ENCODE measurements at regions not wholly inside any gene's neighbourhood (a gene's known extent, or its start where the extent isn't known, plus 50 kb on each side); places are given as distances from the start of the nearest gene placed in this dataset.
"Not testable (repeated sequence)": the region's sequence is repeated elsewhere in the genome, so short reads cannot be mapped to it uniquely, and the experiment has no call there.

DNA sequence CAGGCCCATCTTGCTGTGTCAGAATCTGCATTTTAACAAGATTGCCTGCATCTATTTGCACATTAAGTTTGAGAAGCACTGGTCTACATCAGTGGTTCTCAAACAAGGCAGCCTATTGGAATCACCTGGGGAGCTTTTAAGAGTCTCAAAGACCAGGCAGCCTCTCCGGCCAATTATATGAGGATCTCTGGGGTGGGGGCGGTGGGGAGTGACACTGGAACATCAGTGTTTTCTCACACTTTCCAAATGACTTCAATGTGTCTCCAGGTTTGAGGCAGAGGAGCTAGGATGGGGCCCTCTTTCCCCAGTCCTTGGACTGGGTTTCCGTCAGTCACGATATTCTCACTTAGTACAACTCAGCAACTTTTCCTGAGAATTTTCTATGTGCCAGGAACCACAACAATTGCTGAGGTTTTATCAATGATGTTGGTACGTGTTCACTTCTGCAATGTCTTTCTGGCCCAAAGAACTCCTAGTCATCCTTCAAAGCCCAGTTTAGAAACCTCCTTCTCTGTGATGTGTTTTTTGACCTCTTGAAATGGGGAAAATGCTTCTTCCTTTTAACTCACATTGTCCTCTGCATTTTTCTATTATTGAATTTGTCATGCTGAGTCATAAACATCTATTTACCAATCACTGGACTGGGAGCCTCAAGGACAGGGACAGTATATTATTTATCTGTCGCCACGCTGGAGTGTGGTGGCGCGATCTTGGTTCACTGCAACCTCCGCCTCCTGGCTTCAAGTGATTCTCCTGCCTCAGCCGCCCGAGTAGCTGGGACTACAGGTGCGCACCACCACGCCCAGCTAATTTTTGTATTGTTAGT lies 130.9 kb downstream of the MYCN start:
- DNase-seq: no peak

DNA sequence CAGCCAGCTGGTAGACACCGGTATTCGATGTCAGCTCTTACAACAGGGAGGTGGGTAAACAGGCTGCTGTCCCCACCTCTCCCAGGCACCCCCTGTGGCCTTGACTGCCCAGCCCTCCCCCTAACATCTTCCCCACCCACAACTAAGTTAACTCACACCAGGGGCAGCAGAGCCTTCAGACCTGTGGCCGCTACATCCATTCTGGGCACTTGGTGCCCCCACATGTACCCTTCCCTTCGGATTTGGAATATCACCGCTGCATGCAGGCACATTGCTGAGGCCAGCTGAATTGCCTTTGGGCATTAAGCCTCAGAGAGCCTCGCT lies 130.3 kb downstream of the MYCN start:
- no peak for DNase-seq

DNA sequence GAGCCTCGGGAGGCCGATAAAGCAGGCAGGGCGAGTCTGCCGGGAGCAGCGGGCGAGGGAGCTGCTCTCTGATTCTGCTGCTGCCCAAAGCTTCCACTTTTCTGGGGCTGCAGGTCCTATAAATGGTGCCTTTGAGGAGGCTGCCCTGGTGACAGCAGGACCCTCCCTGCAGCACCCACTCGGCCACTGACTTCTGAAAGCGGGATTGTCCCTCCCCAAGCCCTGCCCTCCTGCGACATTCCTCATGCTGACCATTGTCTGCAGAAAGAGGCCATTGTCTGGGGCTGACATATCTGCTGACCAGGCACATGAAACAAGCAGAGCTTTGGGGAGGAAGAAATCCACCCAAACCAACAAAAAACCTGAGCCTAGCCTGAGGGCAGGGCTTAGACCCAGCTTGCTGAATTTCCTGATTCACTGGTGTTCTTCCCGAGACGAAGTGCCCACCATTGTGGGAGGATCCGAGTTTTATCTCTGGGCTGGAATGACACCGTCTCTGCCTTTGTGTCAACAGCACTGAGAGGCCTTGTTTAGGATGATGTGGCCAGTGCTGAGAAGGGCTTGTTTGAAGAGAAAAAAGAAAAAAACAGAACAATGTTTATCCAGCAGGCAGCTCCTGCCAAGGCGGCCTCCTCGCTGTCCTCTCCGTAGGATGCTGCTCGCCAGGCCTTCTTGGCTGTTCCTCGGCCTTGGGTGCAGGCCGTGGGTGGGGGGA lies 129.7 kb downstream of the MYCN start:
- DNase-seq: no peak

DNA sequence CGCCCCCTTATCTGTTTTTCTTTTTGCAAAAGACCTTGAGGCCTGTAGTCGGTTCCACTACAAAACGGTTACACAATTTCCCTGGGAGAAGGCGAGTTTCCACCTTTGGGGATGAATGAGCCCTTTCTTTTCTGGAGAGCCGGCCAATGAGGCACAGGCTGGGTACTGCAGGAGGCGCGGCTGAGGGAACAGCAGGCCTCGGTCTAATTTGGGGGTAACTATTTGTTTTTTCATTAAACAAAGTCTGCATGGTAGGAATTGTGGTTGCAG lies 129.2 kb downstream of the MYCN start:
- DNase-seq: no peak

DNA sequence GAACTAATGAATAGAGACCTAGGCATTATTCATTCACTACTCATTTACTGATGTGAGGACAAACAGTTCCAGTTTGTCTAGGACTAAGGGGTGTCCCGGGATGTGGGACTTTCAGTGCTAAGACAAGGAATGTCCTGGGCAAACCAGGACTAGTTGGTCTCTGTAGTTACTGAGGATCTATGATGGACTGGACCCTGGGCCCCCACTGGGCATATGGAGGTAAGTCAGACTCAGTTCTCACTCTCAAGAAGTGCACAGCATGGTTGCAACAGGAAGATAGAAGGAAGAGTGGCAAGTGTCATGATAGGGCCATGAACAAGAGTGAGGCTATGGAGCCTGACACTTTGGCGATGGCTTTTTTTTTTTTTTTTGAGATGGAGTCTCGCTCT lies 128.2 kb downstream of the MYCN start:
- no peak for DNase-seq

DNA sequence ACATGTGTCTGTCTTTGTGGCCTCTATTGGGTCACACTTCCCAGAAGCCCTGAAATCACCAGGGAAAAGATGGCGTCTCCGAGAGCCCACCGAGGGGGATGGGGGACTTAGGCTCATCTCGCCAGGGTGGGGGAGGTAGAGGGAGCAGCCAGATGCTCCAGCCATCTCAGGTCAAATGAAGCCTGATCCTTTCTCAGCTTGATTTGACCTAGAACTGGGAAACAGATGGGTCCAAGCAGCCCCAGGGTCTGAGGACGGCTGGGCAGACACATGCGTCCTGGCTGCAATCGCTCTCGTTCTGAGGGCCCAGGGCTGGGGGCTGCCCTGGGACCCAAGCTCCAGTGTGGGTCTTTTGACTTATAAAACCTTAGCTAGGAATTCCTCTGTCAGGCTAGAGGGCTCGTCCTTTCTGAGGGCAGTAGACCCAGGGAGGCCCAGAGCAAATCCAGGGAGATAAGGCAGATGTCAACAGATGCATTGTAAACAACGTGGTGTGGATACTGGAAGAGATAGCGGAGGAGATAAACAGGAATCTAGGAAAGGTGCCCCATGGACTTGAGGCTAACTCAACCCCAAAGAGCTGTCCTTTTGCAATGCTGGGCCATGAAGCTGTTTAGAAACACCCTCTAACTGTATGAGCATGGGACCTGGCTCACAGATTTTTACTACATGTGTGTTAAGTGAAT lies 127.7 kb downstream of the MYCN start:
- no peak for DNase-seq

DNA sequence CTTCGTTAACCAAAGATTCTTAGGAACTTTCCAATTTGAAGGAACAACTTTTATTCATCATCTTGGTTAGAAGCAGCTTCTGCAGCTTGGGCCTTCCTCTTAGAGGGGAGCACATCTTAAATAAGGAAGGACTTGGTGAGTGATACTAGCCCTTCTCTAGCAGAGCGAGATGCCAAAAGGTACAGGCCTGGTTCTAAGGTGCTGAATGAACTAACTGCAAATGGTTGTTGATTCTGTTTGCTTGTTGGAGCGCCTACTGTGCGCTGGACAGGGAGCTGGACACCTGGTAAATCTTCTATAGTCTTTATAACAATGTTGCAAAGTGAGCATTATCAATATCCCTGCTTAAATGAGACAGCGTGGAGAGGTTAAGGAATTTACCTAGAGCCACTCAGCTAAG lies 127.1 kb downstream of the MYCN start:
- DNase-seq: no peak

DNA sequence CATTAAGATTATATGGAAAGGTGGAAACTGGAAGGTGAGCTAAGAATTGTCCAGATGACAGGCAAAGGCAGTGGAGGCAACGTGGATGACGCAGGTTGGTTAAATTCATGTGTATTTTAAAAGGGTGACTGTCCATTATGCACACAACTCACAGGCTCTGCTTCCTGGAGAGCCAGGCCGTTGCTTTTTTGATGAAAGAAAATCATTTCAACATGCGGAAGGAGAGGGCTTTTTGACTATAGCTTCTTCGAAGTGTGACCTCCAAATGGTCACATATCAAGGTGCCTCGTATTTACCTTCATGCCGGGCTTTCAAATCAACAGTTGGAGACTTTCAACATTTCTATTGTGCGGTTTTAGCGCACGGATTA lies 126.7 kb downstream of the MYCN start:
- no peak for DNase-seq

DNA sequence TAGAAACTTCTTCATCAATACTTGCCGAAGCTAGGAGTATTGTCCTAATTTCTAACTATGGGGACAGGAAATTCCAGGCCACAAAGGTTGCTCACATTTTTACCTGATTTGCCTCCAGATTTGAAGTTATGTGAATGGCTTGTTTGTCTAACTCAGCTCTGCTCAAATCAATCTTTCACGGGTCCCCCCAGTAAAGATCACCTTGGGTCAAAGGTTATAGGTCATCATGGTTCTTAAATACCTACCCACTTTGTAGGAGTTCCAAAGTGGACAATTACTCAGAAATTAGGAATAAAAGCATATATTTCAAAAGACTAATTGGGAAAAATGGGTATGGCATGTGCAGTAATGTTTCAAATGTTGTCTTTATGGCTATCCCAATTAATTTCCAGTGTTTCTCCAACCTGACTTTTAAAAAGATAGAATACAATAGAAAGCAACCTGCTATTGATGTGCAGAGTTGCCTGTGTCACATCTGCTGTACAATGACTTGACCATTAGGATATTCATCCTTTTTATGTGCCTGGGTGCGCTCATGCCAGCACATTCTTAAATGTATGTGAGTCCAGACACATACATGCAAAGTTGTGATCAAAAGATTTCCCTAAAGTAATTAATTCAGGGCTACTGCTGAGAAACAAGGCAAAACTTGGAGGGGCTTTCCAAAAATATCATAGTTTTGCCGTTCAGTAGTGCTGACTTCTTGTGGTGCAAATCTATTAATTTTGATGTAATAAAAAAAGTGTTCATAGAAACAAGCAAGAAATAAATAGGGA lies 126.1 kb downstream of the MYCN start:
- no peak for DNase-seq

DNA sequence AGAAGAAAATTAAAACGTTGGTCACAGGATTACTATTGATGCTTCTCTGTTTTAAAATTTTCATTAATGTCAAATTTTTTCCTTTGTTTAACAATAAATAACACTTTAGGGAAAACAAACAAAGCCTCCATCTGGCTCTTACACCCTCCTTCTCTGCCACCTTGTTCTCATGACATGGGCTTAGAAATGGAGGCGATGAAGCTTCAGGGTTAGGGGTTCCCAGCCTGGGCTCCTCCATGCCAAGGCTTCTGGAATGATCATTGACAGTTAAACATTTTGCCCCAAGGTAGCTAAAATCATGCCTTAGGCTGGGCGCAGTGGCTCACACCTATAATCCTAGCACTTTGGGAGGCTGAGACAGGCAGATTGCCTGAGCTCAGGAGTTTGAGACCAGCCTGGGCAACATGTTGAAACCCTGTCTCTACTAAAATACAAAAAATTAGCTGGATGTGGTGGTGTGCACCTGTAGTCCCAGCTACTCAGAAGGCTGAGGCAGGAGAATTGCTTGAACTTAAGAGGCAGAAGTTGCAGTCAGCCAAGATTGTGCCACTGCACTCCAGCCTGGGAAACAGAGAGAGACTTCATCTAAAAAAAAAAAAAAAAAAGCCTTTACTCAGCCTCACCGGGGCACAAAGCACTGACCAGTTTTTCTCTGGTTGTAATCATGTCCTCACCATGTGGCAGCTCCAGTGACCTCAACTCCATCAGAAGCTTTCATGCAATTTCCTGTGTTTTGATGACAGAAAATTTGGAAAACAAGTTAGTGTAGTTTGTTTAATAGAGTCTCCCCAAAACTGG lies 125.1 kb downstream of the MYCN start:
- DNase-seq: not testable (repeated sequence)

DNA sequence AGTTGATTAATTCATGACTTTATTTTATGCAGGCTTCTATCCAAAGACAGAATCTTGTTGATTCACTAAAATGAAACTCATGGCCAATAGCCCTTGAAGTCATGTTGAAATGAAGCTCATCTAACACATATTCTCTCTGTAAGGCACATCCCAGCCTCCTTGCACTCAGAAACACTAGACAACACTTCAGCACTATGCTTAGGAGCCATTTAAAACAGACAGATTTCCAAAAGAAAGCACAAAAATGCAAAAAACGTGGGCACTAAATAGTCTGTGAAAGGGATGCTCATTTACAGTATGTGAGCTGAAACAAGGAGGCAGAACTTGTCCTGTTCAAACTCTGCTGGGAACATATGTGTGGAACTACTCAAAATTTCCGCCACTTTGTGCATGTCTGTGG lies 124.4 kb downstream of the MYCN start:
- no peak for DNase-seq

DNA sequence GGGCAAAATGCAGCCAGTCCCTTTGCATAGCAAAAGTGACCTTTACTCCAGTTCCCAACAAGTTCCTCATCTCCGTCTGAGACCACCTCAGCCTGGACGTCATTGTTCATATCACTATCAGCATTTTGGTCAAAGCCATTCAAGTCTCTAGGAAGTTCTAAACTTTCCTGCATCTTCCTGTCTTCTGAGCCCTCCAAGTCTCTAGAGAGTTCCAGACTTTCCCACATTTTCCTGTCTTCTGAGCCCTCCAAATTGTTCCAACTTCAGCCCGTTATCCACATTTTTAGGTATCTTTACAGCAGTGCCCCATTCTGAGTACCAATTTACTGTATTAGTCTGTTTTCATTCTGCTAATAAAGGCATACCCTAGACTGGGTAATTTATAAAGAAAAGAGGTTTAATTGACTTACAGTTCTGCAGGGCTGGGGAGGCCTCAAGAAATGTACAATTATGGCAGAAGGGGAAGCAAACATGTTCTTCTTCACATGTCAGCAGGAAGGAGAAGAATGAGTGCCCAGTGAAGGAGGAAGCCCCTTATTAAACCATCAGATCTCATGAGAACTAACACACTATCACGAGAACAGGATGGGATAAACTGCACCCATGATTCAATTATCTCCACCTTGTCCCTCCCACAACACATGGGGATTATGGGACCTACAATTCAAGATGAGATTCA lies 123.7 kb downstream of the MYCN start:
- no peak for DNase-seq

DNA sequence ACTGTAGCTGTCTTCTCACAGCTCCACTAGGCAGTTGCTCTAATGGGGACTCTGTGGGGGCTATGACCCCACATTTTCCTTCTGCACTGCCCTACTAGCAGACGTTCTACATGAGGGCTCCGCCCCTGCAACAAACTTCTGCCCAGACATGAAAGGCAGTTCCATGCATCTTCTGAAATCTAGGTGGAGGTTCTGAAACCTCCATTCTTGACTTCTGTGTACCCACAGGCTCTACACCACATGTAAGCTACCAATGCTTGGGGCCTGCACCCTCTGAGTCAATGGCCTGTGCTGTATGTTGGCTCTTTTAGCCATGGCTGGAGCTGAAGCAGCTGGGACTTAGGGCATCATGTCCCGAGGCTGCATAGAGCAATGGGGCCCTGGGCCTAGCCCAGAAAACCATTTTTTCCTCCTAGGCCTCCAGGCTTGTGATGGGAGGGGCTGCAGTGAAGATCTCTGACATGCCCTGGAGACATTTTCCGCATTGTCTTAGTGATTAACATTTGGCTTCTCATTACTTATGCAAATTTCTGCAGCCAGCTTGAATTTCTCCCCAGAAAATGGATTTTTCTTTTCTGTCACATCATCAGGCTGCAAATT lies 123.0 kb downstream of the MYCN start:
- DNase-seq: no peak

DNA sequence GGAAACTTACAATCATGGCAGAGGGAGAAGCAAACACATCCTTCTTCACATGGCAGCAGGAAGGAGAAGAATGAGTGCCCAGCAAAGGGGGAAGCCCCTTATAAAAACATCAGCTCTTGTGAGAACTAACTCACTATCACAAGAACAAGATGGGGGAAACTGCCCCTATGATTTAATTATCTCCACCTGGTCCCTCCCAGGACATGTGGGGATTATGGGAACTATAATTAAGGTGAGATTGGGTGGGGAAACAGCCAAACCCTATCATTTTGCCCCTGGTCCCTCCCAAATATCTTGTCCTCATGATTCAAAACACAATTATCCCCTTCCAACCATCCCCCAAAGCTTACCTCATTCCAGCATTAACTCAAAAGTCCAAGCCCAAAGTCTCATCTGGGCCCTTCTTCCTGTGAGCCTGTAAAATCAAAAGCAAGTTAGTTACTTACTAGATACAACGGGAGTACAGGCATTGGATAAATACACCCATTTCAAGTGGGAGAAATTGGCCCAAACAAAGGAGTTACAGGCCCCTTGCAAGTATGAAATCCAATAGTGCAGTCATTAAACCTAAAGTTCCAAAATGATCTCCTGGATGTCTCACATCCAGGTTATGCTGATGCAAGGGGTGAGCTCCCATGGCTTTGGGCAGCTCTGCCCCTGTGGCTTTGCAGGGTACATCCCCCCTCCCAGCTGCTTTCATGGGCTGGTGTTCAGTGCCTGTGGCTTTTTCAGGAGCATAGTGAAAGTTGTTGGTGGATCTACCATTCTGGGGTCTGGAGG lies 122.3 kb downstream of the MYCN start:
- DNase-seq: no peak

DNA sequence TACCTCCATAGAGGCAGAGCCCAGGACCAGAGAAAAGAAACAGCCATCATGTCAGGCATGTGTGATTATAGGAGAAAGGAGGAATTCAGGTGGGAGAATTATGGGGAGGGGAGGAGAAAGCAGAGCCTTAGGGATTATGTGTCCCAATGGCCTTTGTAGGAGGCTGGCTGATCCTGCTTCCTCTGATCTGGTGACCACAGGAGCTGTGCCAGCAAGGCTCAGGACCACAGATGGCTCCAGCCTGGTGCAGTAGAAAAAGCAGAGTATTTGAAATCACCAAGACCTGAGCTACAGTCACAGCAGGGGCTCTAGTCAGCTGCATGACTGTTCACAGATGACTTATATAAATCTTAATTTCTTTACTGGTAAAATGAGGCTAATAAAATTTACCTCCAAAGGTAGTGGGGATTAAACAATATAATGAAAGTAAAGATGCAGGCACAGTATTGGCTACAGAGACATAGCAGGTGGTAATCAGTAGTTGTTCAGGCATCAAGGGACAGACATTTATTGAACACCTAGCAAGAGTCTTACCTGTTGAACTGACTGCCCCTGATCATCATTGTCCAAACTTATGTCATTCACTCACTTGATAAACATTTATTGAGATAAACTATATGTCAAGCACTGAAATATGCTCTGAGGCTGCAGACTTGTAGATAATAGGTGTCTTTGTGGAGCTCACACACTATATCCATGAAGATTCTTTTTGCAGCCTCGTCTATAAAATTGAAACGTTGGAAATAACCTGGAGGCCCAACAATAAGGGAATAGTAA lies 121.3 kb downstream of the MYCN start:
- DNase-seq: no peak

DNA sequence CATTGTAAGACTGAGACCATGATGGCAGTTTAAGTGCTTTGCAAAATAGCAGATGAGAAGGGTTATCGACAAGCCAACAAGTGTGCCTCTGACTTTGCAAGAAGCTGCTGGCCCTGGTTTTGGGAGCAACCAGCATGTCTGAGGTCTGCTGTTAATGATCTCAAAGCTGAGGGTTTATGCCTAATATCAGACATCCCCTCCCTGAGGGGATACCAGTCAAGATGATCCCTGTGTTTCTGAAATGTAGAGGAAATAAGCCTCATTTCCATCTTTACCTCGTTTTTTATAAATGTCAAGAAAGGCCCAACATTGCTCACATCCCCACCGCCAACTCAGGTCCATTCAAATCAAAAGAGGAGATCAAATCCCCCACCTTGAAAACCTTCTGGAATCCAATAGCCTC lies 120.6 kb downstream of the MYCN start:
- DNase-seq: no peak

DNA sequence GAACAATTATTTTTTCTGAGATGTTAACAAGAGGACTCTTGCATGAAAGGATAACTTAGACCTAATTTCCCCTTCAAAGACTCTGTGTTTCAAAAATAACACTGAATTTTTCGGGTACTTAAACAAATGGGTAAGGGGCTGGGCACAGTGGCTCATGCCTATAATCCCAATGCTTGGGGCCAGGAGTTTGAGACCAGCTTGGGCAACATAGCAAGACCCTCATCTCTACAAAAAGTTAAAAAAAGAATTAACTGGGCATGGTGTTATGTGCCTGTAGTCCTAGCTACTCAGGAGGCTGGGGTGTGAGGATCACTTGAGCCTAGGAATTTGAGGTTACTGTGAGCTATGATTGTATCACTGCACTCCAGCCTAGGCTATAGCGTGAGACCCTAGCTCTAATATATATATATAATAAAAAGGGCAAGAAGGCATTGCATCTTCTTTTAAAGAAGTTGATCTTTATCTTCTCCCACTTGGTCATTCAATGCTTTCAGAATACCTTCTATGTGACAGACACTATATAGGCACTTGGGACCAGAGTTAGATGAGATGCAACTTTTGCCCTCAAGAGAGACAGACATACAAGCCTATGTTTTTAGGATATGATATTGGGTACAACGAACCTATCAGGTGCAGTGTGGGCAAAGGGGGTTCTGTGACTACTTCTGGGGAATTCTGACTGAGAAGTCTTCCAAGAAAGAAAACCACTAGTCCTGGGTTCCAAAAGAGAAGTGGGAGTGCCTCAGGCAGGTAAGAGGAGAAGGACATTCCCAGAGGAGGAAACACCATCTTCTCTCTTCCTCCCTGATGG lies 120.0 kb downstream of the MYCN start:
- DNase-seq: no peak

DNA sequence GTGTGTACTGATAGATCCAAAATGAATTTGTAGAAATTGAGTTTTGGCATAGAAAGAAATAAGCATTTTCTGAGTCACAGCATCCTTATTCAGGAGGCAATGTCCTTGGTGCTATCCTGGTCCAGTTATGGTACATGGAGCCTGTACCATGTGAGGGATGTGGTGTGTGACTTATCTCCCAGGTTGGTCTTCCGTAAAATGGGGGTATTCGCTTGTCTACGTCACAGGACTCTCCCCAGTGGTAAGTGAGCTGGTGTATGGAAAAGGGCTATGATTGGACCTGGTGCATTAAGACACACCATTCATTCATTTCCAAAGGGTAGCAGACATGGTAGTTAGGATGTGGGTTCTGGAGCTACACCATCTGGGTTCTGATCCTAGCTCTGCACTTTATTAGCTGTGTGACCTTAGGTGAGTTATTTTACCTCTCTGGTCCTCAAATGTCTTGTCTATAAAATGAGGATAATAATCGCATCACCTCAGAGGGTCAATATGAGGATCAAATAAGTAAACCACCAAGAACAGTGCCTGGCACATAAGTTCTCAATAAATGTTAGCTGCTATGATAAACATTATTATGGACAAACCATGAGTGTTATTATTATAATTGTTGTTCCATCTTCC lies 119.2 kb downstream of the MYCN start:
- DNase-seq: no peak

Measured in T-helper 9 cell (primary cell).